GM23338 (cell line): ENCODE measurements at regions not wholly inside any gene's neighbourhood (a gene's known extent, or its start where the extent isn't known, plus 50 kb on each side); places are given as distances from the start of the nearest gene placed in this dataset.

Source experiments
- ATAC-seq: fragments of 200-7000 bp; cut with Tn5 transposase; 3 replicates; pipeline ENCODE4 v1.9.1; 2020
- DNase-seq: peaks from one replicate; pipeline ENCODE4 v3.0.0-alpha.2; 2015; ENCODE audit warnings: low spot score
- H2AFZ ChIP-seq: fragments of 200-600 bp; sonication (generic); 2 replicates; pipeline ENCODE4 v1.8.0; 2016; ENCODE audit warnings: antibody characterized with exemption, mild to moderate bottlenecking, moderate library complexity
- H3F3A ChIP-seq: fragments of 200-600 bp; sonication (generic); replicated peaks from 2 replicates; pipeline ENCODE4 v1.8.0; 2017; ENCODE audit warnings: antibody characterized with exemption, mixed run types, low read depth
- H3K27ac ChIP-seq: fragments of 200-600 bp; sonication (generic); 2 replicates; pipeline ENCODE4 v1.6.1; 2016; ENCODE audit warnings: low read depth
- H3K27me3 ChIP-seq: fragments of 200-600 bp; sonication (generic); 2 replicates; pipeline ENCODE4 v1.8.0; 2016; ENCODE audit warnings: mild to moderate bottlenecking, mixed run types, moderate library complexity; ENCODE audit not compliant: insufficient read depth
- H3K36me3 ChIP-seq: fragments of 200-600 bp; sonication (generic); 2 replicates; pipeline ENCODE4 v1.8.0; 2016; ENCODE audit warnings: mild to moderate bottlenecking; ENCODE audit not compliant: insufficient read depth
- H3K4me1 ChIP-seq: fragments of 200-600 bp; sonication (generic); 2 replicates; pipeline ENCODE4 v1.8.0; 2016; ENCODE audit warnings: mild to moderate bottlenecking, moderate library complexity; ENCODE audit not compliant: insufficient read depth
- H3K4me2 ChIP-seq: fragments of 200-600 bp; sonication (generic); 2 replicates; pipeline ENCODE4 v1.7.1; 2017; ENCODE audit warnings: mixed run types
- H3K4me3 ChIP-seq: fragments of 200-600 bp; sonication (generic); 2 replicates; pipeline ENCODE4 v1.6.1; 2016; ENCODE audit warnings: mixed run types
- H3K79me2 ChIP-seq: fragments of 200-600 bp; sonication (generic); replicated peaks from 2 replicates; pipeline ENCODE4 v1.8.0; 2017; ENCODE audit warnings: mild to moderate bottlenecking; ENCODE audit not compliant: insufficient read depth
- H3K9me2 ChIP-seq: fragments of 200-600 bp; sonication (generic); 2 replicates; pipeline ENCODE4 v1.8.0; 2017; ENCODE audit not compliant: insufficient read depth
- H4K20me1 ChIP-seq: fragments of 200-600 bp; sonication (generic); replicated peaks from 2 replicates; pipeline ENCODE4 v1.8.0; 2017; ENCODE audit warnings: mild to moderate bottlenecking; ENCODE audit not compliant: insufficient read depth
- H3K27ac Mint-ChIP-seq: 2 replicates; pipeline ENCODE4 v1.8.0; 2020; ENCODE audit warnings: inconsistent platforms, mild to moderate bottlenecking, moderate library complexity, mixed read lengths
- H3K27me3 Mint-ChIP-seq: 3 replicates; pipeline ENCODE4 v1.8.0; 2022; ENCODE audit warnings: low read depth, mild to moderate bottlenecking, moderate library complexity, mixed read lengths, inconsistent platforms; ENCODE audit not compliant: insufficient read depth, poor library complexity
- H3K36me3 Mint-ChIP-seq: 3 replicates; pipeline ENCODE4 v1.8.0; 2021; ENCODE audit warnings: low read depth, mild to moderate bottlenecking, inconsistent platforms, moderate library complexity, mixed read lengths
- H3K4me1 Mint-ChIP-seq: 3 replicates; pipeline ENCODE4 v1.8.0; 2020; ENCODE audit warnings: mild to moderate bottlenecking, inconsistent platforms, mixed read lengths
- H3K4me3 Mint-ChIP-seq: 3 replicates; pipeline ENCODE4 v1.8.0; 2021; ENCODE audit warnings: moderate library complexity, mild to moderate bottlenecking, inconsistent platforms, mixed read lengths
- H3K9me3 Mint-ChIP-seq: 3 replicates; pipeline ENCODE4 v1.8.0; 2020; ENCODE audit warnings: moderate library complexity, mild to moderate bottlenecking, inconsistent platforms, mixed read lengths
- EZH2 ChIP-seq: fragments of 200-600 bp; sonication (generic); IDR thresholded peaks from one replicate; pipeline ENCODE4 v1.8.0; 2017; ENCODE audit warnings: antibody characterized with exemption, mild to moderate bottlenecking, low read depth; ENCODE audit not compliant: unreplicated experiment
- EZH2phosphoT487 ChIP-seq: fragments of 200-600 bp; sonication (generic); IDR thresholded peaks from one replicate; pipeline ENCODE4 v1.8.1; 2018; ENCODE audit warnings: antibody characterized with exemption; ENCODE audit not compliant: unreplicated experiment
- NANOG ChIP-seq: IDR thresholded peaks from 2 replicates; pipeline ENCODE4 v1.6.1; 2016; ENCODE audit warnings: antibody characterized with exemption, borderline replicate concordance
- POLR2AphosphoS5 ChIP-seq: IDR thresholded peaks from 2 replicates; pipeline ENCODE4 v1.6.1; 2016; ENCODE audit warnings: antibody characterized with exemption, low read depth
- STAT1 ChIP-seq: IDR thresholded peaks from one replicate; pipeline ENCODE4 v1.6.1; 2016; ENCODE audit warnings: antibody characterized with exemption; ENCODE audit not compliant: unreplicated experiment
- ZNF114 ChIP-seq: fragments of 250-450 bp; sonication (Bioruptor Pico); IDR thresholded peaks from 2 replicates; pipeline ENCODE4 v1.5.0; 2020; ENCODE audit warnings: mild to moderate bottlenecking, moderate library complexity
- ZNF331 ChIP-seq: fragments of 250-450 bp; sonication (Bioruptor Pico); IDR thresholded peaks from 2 replicates; pipeline ENCODE4 v1.5.0; 2020; ENCODE audit warnings: low read depth, mild to moderate bottlenecking, moderate library complexity
- TF ChIP-seq, protein P1 (sequence below): IDR thresholded peaks from 2 replicates; pipeline ENCODE4 v1.6.1; 2016; ENCODE audit warnings: antibody characterized with exemption
- TF ChIP-seq, protein P2 (sequence below): IDR thresholded peaks from one replicate; pipeline ENCODE4 v1.6.1; 2018; ENCODE audit warnings: antibody characterized with exemption; ENCODE audit not compliant: unreplicated experiment
- TF ChIP-seq, protein P3 (sequence below): fragments of 250-450 bp; sonication (Bioruptor Pico); IDR thresholded peaks from 2 replicates; pipeline ENCODE4 v1.5.0; 2020; ENCODE audit warnings: mild to moderate bottlenecking, moderate library complexity

DNA sequence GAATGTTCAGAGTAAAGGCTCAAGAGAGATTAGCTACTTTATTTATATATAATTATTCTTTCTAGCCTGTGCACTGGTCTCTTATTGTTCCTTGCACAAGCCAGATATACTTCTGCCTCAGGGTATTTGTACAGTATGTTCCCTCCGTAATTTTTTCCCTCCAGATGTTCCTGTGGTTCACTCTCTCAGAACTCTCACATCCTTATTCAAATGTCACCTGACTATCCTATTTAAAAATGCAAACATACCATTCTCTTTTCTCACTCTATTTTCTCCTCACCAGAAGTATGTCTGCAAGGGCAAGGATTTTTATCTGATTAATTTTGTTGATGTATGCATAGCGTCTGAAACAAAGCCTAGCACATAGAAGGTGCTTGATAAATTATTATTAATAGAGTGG is 64.0 kb upstream of the CERS6 start (continued):
- TF ChIP-seq, protein P1, sequence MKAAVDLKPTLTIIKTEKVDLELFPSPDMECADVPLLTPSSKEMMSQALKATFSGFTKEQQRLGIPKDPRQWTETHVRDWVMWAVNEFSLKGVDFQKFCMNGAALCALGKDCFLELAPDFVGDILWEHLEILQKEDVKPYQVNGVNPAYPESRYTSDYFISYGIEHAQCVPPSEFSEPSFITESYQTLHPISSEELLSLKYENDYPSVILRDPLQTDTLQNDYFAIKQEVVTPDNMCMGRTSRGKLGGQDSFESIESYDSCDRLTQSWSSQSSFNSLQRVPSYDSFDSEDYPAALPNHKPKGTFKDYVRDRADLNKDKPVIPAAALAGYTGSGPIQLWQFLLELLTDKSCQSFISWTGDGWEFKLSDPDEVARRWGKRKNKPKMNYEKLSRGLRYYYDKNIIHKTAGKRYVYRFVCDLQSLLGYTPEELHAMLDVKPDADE = no peak
- no peak for TF ChIP-seq EZH2
- TF ChIP-seq, protein P2, sequence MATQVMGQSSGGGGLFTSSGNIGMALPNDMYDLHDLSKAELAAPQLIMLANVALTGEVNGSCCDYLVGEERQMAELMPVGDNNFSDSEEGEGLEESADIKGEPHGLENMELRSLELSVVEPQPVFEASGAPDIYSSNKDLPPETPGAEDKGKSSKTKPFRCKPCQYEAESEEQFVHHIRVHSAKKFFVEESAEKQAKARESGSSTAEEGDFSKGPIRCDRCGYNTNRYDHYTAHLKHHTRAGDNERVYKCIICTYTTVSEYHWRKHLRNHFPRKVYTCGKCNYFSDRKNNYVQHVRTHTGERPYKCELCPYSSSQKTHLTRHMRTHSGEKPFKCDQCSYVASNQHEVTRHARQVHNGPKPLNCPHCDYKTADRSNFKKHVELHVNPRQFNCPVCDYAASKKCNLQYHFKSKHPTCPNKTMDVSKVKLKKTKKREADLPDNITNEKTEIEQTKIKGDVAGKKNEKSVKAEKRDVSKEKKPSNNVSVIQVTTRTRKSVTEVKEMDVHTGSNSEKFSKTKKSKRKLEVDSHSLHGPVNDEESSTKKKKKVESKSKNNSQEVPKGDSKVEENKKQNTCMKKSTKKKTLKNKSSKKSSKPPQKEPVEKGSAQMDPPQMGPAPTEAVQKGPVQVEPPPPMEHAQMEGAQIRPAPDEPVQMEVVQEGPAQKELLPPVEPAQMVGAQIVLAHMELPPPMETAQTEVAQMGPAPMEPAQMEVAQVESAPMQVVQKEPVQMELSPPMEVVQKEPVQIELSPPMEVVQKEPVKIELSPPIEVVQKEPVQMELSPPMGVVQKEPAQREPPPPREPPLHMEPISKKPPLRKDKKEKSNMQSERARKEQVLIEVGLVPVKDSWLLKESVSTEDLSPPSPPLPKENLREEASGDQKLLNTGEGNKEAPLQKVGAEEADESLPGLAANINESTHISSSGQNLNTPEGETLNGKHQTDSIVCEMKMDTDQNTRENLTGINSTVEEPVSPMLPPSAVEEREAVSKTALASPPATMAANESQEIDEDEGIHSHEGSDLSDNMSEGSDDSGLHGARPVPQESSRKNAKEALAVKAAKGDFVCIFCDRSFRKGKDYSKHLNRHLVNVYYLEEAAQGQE = no peak
- TF ChIP-seq ZNF114 (CRISPR knock-in tag) = no peak

DNA sequence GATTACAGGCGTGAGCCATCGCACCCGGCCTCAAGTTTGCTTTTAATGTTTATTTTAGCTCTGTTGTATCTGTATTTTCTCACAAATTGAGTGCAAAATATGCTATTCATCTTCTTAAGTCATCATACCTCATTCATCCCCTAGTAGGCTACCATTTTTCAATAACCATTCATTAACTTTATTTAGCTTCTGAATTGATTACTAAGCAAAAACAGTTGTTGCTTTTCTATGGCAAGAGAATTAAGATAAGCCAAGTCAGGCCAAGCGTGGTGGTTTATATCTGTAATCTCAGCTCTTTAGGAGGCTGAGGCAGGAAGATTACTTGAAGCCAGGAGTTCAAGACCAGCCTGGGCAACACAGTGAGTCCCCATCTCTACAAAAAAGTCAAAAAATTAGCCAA is 63.3 kb upstream of the CERS6 start:
- no peaks in the 10 kb centered on the region; the same call in 2 of the 3 replicates for H3K9me3 Mint-ChIP-seq
- Histone ChIP-seq H3K4me3 (no peak overlapping the region), H3K4me1 (no peaks in the 10 kb centered on the region), H3K27me3 (no peaks in the 10 kb centered on the region), H4K20me1 (no peaks in the 10 kb centered on the region), H3K9me2 (no peaks in the 10 kb centered on the region), H3F3A (no peaks in the 10 kb centered on the region), H3K4me2 (no peak overlapping the region), H2AFZ (peak overlapping the region; percentile 79; the same call in 1 of the 2 replicates), H3K27ac (no peak overlapping the region), H3K79me2 (no peaks in the 10 kb centered on the region), H3K36me3 (no peaks in the 10 kb centered on the region)
- no peaks in the 10 kb centered on the region for H3K36me3 Mint-ChIP-seq
- no peaks in the 10 kb centered on the region for H3K4me1 Mint-ChIP-seq
- DNase-seq (no peak), ATAC-seq (no peak)
- H3K27me3 Mint-ChIP-seq = no peaks in the 10 kb centered on the region
- no peak overlapping the region for H3K27ac Mint-ChIP-seq
- TF ChIP-seq NANOG = no peak
- no peak for TF ChIP-seq ZNF331
- no peak for TF ChIP-seq STAT1
- TF ChIP-seq EZH2 = no peak
- H3K4me3 Mint-ChIP-seq = no peak overlapping the region

DNA sequence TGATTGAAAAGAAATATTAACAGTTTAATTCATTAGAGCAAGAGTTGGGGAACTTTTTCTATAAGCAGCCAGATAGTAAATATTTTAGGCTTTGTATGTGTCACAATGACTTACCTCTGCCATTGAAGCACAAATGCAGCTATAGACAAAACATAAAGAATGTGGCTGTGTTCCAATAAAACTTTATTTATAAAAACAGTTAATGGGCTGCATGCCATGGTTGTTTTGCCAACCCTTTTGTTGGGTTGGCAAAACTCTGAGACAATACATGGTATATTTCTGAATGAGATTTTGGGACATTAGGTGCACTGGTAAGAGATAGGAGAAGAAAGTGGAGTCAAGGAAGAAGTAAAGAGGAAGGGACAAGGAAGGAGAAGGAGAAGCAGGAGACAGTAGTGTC is 61.8 kb upstream of the CERS6 start:
- H3K36me3 ChIP-seq = no peaks in the 10 kb centered on the region
- Mint-ChIP-seq H3K4me3 (no peak overlapping the region), H3K36me3 (no peaks in the 10 kb centered on the region), H3K9me3 (no peaks in the 10 kb centered on the region; the same call in 2 of the 3 replicates), H3K4me1 (no peaks in the 10 kb centered on the region), H3K27me3 (no peaks in the 10 kb centered on the region), H3K27ac (no peak overlapping the region)
- ATAC-seq (no peak), DNase-seq (no peak)
- no peaks in the 10 kb centered on the region for H3K4me1 ChIP-seq
- no peak overlapping the region for H3K4me2 ChIP-seq
- H3K27ac ChIP-seq = no peak overlapping the region
- H3K9me2 ChIP-seq = no peaks in the 10 kb centered on the region
- no peak overlapping the region for H2AFZ ChIP-seq
- no peaks in the 10 kb centered on the region for H3K79me2 ChIP-seq
- no peaks in the 10 kb centered on the region for H3F3A ChIP-seq
- no peaks in the 10 kb centered on the region for H4K20me1 ChIP-seq
- no peak overlapping the region for H3K4me3 ChIP-seq
- H3K27me3 ChIP-seq = no peaks in the 10 kb centered on the region
- TF ChIP-seq, protein P3, sequence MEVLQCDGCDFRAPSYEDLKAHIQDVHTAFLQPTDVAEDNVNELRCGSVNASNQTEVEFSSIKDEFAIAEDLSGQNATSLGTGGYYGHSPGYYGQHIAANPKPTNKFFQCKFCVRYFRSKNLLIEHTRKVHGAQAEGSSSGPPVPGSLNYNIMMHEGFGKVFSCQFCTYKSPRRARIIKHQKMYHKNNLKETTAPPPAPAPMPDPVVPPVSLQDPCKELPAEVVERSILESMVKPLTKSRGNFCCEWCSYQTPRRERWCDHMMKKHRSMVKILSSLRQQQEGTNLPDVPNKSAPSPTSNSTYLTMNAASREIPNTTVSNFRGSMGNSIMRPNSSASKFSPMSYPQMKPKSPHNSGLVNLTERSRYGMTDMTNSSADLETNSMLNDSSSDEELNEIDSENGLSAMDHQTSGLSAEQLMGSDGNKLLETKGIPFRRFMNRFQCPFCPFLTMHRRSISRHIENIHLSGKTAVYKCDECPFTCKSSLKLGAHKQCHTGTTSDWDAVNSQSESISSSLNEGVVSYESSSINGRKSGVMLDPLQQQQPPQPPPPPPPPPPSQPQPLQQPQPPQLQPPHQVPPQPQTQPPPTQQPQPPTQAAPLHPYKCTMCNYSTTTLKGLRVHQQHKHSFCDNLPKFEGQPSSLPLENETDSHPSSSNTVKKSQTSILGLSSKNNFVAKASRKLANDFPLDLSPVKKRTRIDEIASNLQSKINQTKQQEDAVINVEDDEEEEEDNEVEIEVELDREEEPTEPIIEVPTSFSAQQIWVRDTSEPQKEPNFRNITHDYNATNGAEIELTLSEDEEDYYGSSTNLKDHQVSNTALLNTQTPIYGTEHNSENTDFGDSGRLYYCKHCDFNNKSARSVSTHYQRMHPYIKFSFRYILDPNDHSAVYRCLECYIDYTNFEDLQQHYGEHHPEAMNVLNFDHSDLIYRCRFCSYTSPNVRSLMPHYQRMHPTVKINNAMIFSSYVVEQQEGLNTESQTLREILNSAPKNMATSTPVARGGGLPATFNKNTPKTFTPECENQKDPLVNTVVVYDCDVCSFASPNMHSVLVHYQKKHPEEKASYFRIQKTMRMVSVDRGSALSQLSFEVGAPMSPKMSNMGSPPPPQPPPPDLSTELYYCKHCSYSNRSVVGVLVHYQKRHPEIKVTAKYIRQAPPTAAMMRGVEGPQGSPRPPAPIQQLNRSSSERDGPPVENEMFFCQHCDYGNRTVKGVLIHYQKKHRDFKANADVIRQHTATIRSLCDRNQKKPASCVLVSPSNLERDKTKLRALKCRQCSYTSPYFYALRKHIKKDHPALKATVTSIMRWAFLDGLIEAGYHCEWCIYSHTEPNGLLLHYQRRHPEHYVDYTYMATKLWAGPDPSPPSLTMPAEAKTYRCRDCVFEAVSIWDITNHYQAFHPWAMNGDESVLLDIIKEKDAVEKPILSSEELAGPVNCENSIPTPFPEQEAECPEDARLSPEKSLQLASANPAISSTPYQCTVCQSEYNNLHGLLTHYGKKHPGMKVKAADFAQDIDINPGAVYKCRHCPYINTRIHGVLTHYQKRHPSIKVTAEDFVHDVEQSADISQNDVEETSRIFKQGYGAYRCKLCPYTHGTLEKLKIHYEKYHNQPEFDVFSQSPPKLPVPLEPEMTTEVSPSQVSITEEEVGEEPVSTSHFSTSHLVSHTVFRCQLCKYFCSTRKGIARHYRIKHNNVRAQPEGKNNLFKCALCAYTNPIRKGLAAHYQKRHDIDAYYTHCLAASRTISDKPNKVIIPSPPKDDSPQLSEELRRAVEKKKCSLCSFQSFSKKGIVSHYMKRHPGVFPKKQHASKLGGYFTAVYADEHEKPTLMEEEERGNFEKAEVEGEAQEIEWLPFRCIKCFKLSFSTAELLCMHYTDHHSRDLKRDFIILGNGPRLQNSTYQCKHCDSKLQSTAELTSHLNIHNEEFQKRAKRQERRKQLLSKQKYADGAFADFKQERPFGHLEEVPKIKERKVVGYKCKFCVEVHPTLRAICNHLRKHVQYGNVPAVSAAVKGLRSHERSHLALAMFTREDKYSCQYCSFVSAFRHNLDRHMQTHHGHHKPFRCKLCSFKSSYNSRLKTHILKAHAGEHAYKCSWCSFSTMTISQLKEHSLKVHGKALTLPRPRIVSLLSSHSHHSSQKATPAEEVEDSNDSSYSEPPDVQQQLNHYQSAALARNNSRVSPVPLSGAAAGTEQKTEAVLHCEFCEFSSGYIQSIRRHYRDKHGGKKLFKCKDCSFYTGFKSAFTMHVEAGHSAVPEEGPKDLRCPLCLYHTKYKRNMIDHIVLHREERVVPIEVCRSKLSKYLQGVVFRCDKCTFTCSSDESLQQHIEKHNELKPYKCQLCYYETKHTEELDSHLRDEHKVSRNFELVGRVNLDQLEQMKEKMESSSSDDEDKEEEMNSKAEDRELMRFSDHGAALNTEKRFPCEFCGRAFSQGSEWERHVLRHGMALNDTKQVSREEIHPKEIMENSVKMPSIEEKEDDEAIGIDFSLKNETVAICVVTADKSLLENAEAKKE = no peak
- TF ChIP-seq POLR2AphosphoS5 (no peak), STAT1 (no peak), EZH2phosphoT487 (no peak), ZNF331 (no peak)
